ENCODE measurements at regions not wholly inside any gene's neighbourhood (a gene's known extent, or its start where the extent isn't known, plus 50 kb on each side); places are given as distances from the start of the nearest gene placed in this dataset.
A peak's percentile ranks its signal among the peaks of the same experiment; 100 is the strongest.

GRCh38 chr21:31566611-31567010, 92.9 kb upstream of the SOD1 start:
- Mint-ChIP-seq H3K36me3 (peaks cover 4% of the 10 kb centered on the region), H3K4me3 (no peak overlapping the region), H3K4me1 (peaks cover 22% of the 10 kb centered on the region), H3K27ac (peak overlapping the region; percentile 34), H3K27me3 (ENCODE audit: low read depth) (no peaks in the 10 kb centered on the region), H3K9me3 (no peaks in the 10 kb centered on the region)
- DNase-seq (ENCODE audit: low spot score in 2 of 2, unreplicated experiment in 2 of 2): no peak
- no peak for TF ChIP-seq CTCF (IDR thresholded peaks at IDR 0.05; ENCODE audit: unreplicated experiment)

- peaks cover 4% of the 10 kb centered on the region for H3K36me3 Mint-ChIP-seq
- no peaks in the 10 kb centered on the region for H3K9me3 Mint-ChIP-seq
- peak overlapping the region; percentile 34 for H3K27ac Mint-ChIP-seq
- TF ChIP-seq CTCF (IDR thresholded peaks at IDR 0.05; ENCODE audit: unreplicated experiment): no peak
- H3K4me1 Mint-ChIP-seq: peaks cover 20% of the 10 kb centered on the region
- H3K4me3 Mint-ChIP-seq: no peak overlapping the region
- DNase-seq (ENCODE audit: low spot score in 2 of 2, unreplicated experiment in 2 of 2): no peak
- no peaks in the 10 kb centered on the region for H3K27me3 Mint-ChIP-seq (ENCODE audit: low read depth)
These were observed 93.4 kb upstream of the SOD1 start for GRCh38 chr21:31566064-31566463.

- no peaks in the 10 kb centered on the region for H3K9me3 Mint-ChIP-seq
These were observed 95.1 kb upstream of the SOD1 start for GRCh38 chr21:31564439-31564838.

DNA sequence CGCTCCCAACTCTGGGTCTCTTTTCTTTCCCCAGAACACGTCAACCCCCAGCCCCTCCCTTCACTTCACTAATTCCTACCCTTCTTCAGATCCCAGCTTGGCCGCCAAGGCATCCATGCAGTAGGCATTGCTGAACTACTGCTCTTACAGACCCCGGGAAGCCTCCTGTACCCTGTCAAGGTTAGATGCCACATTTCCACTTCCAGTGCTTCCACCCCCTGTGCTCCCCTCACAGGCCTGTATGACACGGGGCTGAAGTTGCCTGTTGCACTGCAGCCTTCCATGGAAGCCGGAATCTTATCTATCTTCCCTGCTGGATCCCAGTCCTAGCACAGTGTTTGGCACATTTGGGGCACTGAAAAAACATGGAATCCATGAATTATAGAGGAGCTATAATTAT, 99.0 kb upstream of the SOD1 start:
- no peak for TF ChIP-seq CTCF (IDR thresholded peaks at IDR 0.05; ENCODE audit: unreplicated experiment)
- H3K27ac Mint-ChIP-seq: peak overlapping the region; percentile 98
- H3K36me3 Mint-ChIP-seq: peaks cover 4% of the 10 kb centered on the region
- H3K4me1 Mint-ChIP-seq: peaks cover 38% of the 10 kb centered on the region
- no peaks in the 10 kb centered on the region for H3K27me3 Mint-ChIP-seq (ENCODE audit: low read depth)
- DNase-seq (ENCODE audit: low spot score in 2 of 2, unreplicated experiment in 2 of 2): no peak
- peak overlapping the region; percentile 89 for H3K4me3 Mint-ChIP-seq
- H3K9me3 Mint-ChIP-seq: no peaks in the 10 kb centered on the region

More at GRCh38 chr21:31564439-31564838, 95.1 kb upstream of the SOD1 start:
- DNase-seq (ENCODE audit: low spot score in 2 of 2, unreplicated experiment in 2 of 2): no peak
- TF ChIP-seq CTCF (IDR thresholded peaks at IDR 0.05; ENCODE audit: unreplicated experiment): no peak
- Mint-ChIP-seq H3K27ac (no peak overlapping the region), H3K36me3 (peaks cover 4% of the 10 kb centered on the region), H3K27me3 (ENCODE audit: low read depth) (no peaks in the 10 kb centered on the region), H3K4me1 (peaks cover 29% of the 10 kb centered on the region), H3K4me3 (no peak overlapping the region)

GRCh38 chr21:31559368-31560119, 99.9 kb upstream of the SOD1 start:
- peak; percentile 97 to 99 for DNase-seq (ENCODE audit: low spot score in 2 of 2, unreplicated experiment in 2 of 2)
- H3K27me3 Mint-ChIP-seq (ENCODE audit: low read depth): no peaks in the 10 kb centered on the region
- no peaks in the 10 kb centered on the region for H3K9me3 Mint-ChIP-seq
- peak overlapping the region; percentile 89 for H3K4me3 Mint-ChIP-seq
- H3K4me1 Mint-ChIP-seq: peaks cover 46% of the 10 kb centered on the region
- TF ChIP-seq CTCF (IDR thresholded peaks at IDR 0.05; ENCODE audit: unreplicated experiment): no peak
- peak overlapping the region; percentile 98 for H3K27ac Mint-ChIP-seq
- peaks cover 4% of the 10 kb centered on the region for H3K36me3 Mint-ChIP-seq
